ENCODE measurements at regions not wholly inside any gene's neighbourhood (a gene's known extent, or its start where the extent isn't known, plus 50 kb on each side); places are given as distances from the start of the nearest gene placed in this dataset.
"Not testable (repeated sequence)": the region's sequence is repeated elsewhere in the genome, so short reads cannot be mapped to it uniquely, and the experiment has no call there.

GRCh38 chr19:28122734-28123133 lies 1090.2 kb downstream of the UQCRFS1 start:
- no peak for ATAC-seq
- in situ Hi-C loops (cut with MboI; ENCODE audit: low sequenced_read_pairs in 4 of 4) (no loop called here), intact Hi-C loops (cut with DNase I; ENCODE audit: low total_unique reads) (no loop called here)
- no peaks in the 10 kb centered on the region for H3K4me1 ChIP-seq
- no peaks in the 10 kb centered on the region for H3K27me3 ChIP-seq
- no peak overlapping the region for H3K4me3 ChIP-seq
- no peak overlapping the region for H3K27ac ChIP-seq
- no peak for DNase-seq
- no peaks in the 10 kb centered on the region for H3K9me3 ChIP-seq
- TF ChIP-seq CTCF (IDR thresholded peaks at IDR 0.05 in 4 of 5, conservative IDR thresholded peaks at IDR 0.05 in 1 of 5) (no peak), POLR2A (IDR thresholded peaks at IDR 0.05) (no peak)
- H3K36me3 ChIP-seq, result no peaks in the 10 kb centered on the region

GRCh38 chr19:28118235-28118634 lies 1094.7 kb downstream of the UQCRFS1 start:
- ATAC-seq (no peak), DNase-seq (no peak)
- TF ChIP-seq CTCF (IDR thresholded peaks at IDR 0.05 in 4 of 5, conservative IDR thresholded peaks at IDR 0.05 in 1 of 5), result no peak
- TF ChIP-seq POLR2A (IDR thresholded peaks at IDR 0.05), result no peak
- Histone ChIP-seq H3K27ac (no peak overlapping the region), H3K36me3 (no peaks in the 10 kb centered on the region), H3K4me3 (no peak overlapping the region), H3K27me3 (no peaks in the 10 kb centered on the region), H3K4me1 (no peaks in the 10 kb centered on the region), H3K9me3 (no peaks in the 10 kb centered on the region)
- intact Hi-C loops (cut with DNase I; ENCODE audit: low total_unique reads), result no loop called here
- in situ Hi-C loops (cut with MboI; ENCODE audit: low sequenced_read_pairs in 4 of 4), result no loop called here

DNA sequence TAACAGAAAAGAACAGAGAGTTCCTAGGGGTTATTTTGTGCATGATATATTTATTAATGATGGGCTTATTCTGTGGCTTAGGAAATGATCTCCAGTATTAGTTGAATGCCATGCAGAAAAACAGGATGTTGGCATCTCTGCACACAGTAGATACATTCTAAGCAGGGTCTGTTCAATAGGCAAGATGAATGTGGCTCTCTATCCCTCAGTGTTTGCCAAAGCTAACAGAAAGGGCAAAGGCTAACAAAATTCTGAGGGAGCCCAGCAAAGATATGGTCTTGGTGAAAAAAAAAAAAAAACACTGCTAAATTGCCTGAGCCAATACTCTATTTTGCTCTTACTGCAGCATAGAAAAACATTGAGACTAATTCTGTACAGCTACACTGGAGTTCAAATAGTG lies 1095.8 kb downstream of the UQCRFS1 start:
- H3K4me1 ChIP-seq, result no peaks in the 10 kb centered on the region
- H3K27ac ChIP-seq, result no peak overlapping the region
- H3K27me3 ChIP-seq, result no peaks in the 10 kb centered on the region
- no peak overlapping the region for H3K4me3 ChIP-seq
- H3K36me3 ChIP-seq, result no peaks in the 10 kb centered on the region
- in situ Hi-C loops (cut with MboI; ENCODE audit: low sequenced_read_pairs in 4 of 4) (no loop called here), intact Hi-C loops (cut with DNase I; ENCODE audit: low total_unique reads) (no loop called here)
- DNase-seq (no peak), ATAC-seq (no peak)
- H3K9me3 ChIP-seq, result no peaks in the 10 kb centered on the region
- no peak for TF ChIP-seq CTCF (IDR thresholded peaks at IDR 0.05 in 4 of 5, conservative IDR thresholded peaks at IDR 0.05 in 1 of 5)
- no peak for TF ChIP-seq POLR2A (IDR thresholded peaks at IDR 0.05)

DNA sequence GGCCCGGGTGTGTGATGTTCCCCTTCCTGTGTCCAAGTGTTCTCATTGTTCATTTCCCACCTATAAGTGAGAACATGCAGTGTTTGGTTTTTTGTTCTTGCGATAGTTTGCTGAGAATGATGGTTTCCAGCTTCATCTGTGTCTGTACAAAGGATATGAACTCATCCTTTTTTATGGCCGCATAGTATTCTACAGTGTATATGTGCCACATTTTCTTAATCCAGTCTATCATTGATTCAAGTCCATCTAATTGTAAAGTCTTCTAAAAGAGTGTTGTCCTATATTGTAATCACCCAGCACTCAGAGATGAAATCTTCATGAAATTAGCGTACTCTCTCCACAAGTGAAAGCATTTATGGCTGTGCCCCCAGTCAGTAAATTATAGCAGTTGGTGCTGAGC lies 1096.6 kb downstream of the UQCRFS1 start:
- intact Hi-C loops (cut with DNase I; ENCODE audit: low total_unique reads); H3K27me3 ChIP-seq; ATAC-seq: not testable (repeated sequence)

GRCh38 chr19:28103921-28104320 lies 1109.0 kb downstream of the UQCRFS1 start:
- Histone ChIP-seq H3K36me3 (no peaks in the 10 kb centered on the region), H3K4me1 (no peaks in the 10 kb centered on the region), H3K27ac (no peak overlapping the region), H3K9me3 (no peaks in the 10 kb centered on the region), H3K4me3 (no peak overlapping the region), H3K27me3 (no peaks in the 10 kb centered on the region)
- DNase-seq (no peak), ATAC-seq (no peak)
- in situ Hi-C loops (cut with MboI; ENCODE audit: low sequenced_read_pairs in 4 of 4), result no loop called here
- TF ChIP-seq POLR2A (IDR thresholded peaks at IDR 0.05) (no peak), CTCF (IDR thresholded peaks at IDR 0.05 in 4 of 5, conservative IDR thresholded peaks at IDR 0.05 in 1 of 5) (no peak)
- intact Hi-C loops (cut with DNase I; ENCODE audit: low total_unique reads), result no loop called here

More for the DNA sequence above, 1096.6 kb downstream of the UQCRFS1 start:
- in situ Hi-C loops (cut with MboI; ENCODE audit: low sequenced_read_pairs in 4 of 4); H3K4me1 ChIP-seq; H3K27ac ChIP-seq; DNase-seq; H3K4me3 ChIP-seq; H3K36me3 ChIP-seq; H3K9me3 ChIP-seq: not testable (repeated sequence)

- in situ Hi-C loops (cut with MboI; ENCODE audit: low sequenced_read_pairs in 4 of 4); H3K4me3 ChIP-seq; DNase-seq; H3K27me3 ChIP-seq; H3K4me1 ChIP-seq; H3K9me3 ChIP-seq; H3K27ac ChIP-seq; H3K36me3 ChIP-seq; ATAC-seq; intact Hi-C loops (cut with DNase I; ENCODE audit: low total_unique reads): not testable (repeated sequence)
Measured at GRCh38 chr19:28084659-28085157, 1128.2 kb downstream of the UQCRFS1 start.

Data from gastrocnemius medialis (tissue), 4 donors.